K562 (cell line): ENCODE measurements at regions not wholly inside any gene's neighbourhood (a gene's known extent, or its start where the extent isn't known, plus 50 kb on each side); places are given as distances from the start of the nearest gene placed in this dataset.

Source experiments
- BRCA1 ChIP-seq, 2 experiments: fragments of 450-650 bp in 1 of 2; sonication (generic) in 1 of 2; formaldehyde crosslinking in 1 of 2; IDR thresholded peaks; 2 replicates each; pipeline versions ENCODE4 v1.5.0 to v1.6.1; 2017 to 2020; ENCODE audit warnings: mild to moderate bottlenecking in 1 of 2, missing genetic modification reagents in 1 of 2
- ESRRA ChIP-seq: fragments of 450-650 bp; IDR thresholded peaks from 2 replicates; pipeline ENCODE4 v1.6.1; 2014; ENCODE audit warnings: low read depth, mild to moderate bottlenecking, moderate library complexity, borderline replicate concordance
- FOXK1 ChIP-seq: sonication (generic); formaldehyde crosslinking; IDR thresholded peaks from 2 replicates; pipeline ENCODE4 v1.8.0; 2022; ENCODE audit warnings: missing genetic modification reagents, mild to moderate bottlenecking, borderline replicate concordance
- NCOR1 ChIP-seq: fragments of 450-650 bp; IDR thresholded peaks from 2 replicates; pipeline ENCODE4 v1.6.1; 2016; ENCODE audit warnings: mild to moderate bottlenecking, moderate library complexity
- POLR3A ChIP-seq: IDR thresholded peaks from 2 replicates; pipeline ENCODE4 v1.6.1; 2011; ENCODE audit warnings: borderline replicate concordance, mild to moderate bottlenecking, moderate library complexity; ENCODE audit not compliant: insufficient read length, insufficient read depth; ENCODE audit errors: extremely low read depth
- SMAD4 ChIP-seq: fragments of 250-450 bp; sonication (Bioruptor Pico); conservative IDR thresholded peaks from 2 replicates; pipeline ENCODE4 v1.8.0; 2021; ENCODE audit warnings: inconsistent platforms, mild to moderate bottlenecking, moderate library complexity
- TF ChIP-seq, protein P1 (sequence below), 3 experiments: IDR thresholded peaks in 2 of 3; conservative IDR thresholded peaks in 1 of 3; 2 replicates each; pipeline ENCODE4 v1.5.1; 2011 to 2012; ENCODE audit warnings: low read length in 3 of 3, mild to moderate bottlenecking in 3 of 3, control low read depth in 2 of 3, improper control_type of control experiment in 1 of 3, inconsistent platforms in 1 of 3, low read depth in 1 of 3, mixed read lengths in 1 of 3, moderate library complexity in 1 of 3; ENCODE audit not compliant: insufficient read depth in 2 of 3
- TF ChIP-seq, protein P2 (sequence below): sonication (generic); formaldehyde crosslinking; IDR thresholded peaks from 2 replicates; pipeline ENCODE4 v1.8.0; 2022; ENCODE audit warnings: mild to moderate bottlenecking, missing genetic modification reagents
- TF ChIP-seq, protein P3 (sequence below): fragments of 450-650 bp; formaldehyde crosslinking; IDR thresholded peaks from 2 replicates; pipeline ENCODE4 v1.4.0; 2022; ENCODE audit warnings: missing genetic modification characterization

DNA sequence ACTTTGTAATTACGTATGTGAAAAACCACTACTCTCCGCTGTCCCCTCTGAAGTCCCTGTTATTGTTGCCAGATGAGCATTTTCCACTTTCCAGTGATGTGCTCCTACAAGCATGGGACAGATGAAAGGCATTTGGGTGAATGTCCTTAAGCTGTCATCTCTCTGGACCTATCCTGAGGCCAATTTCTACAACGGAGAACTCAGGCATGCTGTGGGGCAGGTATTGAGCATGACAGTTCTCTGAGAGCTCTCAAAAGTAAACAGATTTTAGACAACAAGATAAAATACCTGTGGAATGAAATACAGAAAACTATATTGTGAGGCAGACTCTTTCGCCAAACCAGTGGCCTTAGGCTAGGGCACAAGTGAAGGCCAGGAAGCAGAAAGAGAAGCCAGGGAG, 656.5 kb upstream of the NR2F2 start:
- TF ChIP-seq ESRRA (no peak), SMAD4 (CRISPR knock-in tag) (no peak), NCOR1 (no peak), POLR3A (no peak), BRCA1 (IDR thresholded peaks at IDR 0.05) (no peak), BRCA1 (CRISPR knock-in tag; IDR thresholded peaks at IDR 0.05) (no peak), FOXK1 (CRISPR knock-in tag) (no peak)
- TF ChIP-seq, protein P1, sequence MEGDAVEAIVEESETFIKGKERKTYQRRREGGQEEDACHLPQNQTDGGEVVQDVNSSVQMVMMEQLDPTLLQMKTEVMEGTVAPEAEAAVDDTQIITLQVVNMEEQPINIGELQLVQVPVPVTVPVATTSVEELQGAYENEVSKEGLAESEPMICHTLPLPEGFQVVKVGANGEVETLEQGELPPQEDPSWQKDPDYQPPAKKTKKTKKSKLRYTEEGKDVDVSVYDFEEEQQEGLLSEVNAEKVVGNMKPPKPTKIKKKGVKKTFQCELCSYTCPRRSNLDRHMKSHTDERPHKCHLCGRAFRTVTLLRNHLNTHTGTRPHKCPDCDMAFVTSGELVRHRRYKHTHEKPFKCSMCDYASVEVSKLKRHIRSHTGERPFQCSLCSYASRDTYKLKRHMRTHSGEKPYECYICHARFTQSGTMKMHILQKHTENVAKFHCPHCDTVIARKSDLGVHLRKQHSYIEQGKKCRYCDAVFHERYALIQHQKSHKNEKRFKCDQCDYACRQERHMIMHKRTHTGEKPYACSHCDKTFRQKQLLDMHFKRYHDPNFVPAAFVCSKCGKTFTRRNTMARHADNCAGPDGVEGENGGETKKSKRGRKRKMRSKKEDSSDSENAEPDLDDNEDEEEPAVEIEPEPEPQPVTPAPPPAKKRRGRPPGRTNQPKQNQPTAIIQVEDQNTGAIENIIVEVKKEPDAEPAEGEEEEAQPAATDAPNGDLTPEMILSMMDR (IDR thresholded peaks at IDR 0.05 in 2 of 3, conservative IDR thresholded peaks at IDR 0.05 in 1 of 3; ENCODE audit: insufficient read depth in 2 of 3, low read depth in 1 of 3, low read length in 3 of 3), result no peak
- TF ChIP-seq, protein P2, sequence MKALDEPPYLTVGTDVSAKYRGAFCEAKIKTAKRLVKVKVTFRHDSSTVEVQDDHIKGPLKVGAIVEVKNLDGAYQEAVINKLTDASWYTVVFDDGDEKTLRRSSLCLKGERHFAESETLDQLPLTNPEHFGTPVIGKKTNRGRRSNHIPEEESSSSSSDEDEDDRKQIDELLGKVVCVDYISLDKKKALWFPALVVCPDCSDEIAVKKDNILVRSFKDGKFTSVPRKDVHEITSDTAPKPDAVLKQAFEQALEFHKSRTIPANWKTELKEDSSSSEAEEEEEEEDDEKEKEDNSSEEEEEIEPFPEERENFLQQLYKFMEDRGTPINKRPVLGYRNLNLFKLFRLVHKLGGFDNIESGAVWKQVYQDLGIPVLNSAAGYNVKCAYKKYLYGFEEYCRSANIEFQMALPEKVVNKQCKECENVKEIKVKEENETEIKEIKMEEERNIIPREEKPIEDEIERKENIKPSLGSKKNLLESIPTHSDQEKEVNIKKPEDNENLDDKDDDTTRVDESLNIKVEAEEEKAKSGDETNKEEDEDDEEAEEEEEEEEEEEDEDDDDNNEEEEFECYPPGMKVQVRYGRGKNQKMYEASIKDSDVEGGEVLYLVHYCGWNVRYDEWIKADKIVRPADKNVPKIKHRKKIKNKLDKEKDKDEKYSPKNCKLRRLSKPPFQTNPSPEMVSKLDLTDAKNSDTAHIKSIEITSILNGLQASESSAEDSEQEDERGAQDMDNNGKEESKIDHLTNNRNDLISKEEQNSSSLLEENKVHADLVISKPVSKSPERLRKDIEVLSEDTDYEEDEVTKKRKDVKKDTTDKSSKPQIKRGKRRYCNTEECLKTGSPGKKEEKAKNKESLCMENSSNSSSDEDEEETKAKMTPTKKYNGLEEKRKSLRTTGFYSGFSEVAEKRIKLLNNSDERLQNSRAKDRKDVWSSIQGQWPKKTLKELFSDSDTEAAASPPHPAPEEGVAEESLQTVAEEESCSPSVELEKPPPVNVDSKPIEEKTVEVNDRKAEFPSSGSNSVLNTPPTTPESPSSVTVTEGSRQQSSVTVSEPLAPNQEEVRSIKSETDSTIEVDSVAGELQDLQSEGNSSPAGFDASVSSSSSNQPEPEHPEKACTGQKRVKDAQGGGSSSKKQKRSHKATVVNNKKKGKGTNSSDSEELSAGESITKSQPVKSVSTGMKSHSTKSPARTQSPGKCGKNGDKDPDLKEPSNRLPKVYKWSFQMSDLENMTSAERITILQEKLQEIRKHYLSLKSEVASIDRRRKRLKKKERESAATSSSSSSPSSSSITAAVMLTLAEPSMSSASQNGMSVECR (CRISPR knock-in tag), result no peak
- TF ChIP-seq, protein P3, sequence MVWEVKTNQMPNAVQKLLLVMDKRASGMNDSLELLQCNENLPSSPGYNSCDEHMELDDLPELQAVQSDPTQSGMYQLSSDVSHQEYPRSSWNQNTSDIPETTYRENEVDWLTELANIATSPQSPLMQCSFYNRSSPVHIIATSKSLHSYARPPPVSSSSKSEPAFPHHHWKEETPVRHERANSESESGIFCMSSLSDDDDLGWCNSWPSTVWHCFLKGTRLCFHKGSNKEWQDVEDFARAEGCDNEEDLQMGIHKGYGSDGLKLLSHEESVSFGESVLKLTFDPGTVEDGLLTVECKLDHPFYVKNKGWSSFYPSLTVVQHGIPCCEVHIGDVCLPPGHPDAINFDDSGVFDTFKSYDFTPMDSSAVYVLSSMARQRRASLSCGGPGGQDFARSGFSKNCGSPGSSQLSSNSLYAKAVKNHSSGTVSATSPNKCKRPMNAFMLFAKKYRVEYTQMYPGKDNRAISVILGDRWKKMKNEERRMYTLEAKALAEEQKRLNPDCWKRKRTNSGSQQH (CRISPR knock-in tag), result no peak
